Endothelial cell (in vitro differentiated cells): ENCODE measurements at regions not wholly inside any gene's neighbourhood (a gene's known extent, or its start where the extent isn't known, plus 50 kb on each side); places are given as distances from the start of the nearest gene placed in this dataset.

Experiments used
- DNase-seq: peaks from one replicate; pipeline ENCODE4 v3.0.0; 2021; ENCODE audit warnings: low spot score
- H3K27ac Mint-ChIP-seq: one replicate; pipeline ENCODE4 v1.8.0; 2021; ENCODE audit warnings: mixed read lengths, inconsistent platforms; ENCODE audit not compliant: unreplicated experiment
- H3K27me3 Mint-ChIP-seq: one replicate; pipeline ENCODE4 v1.8.0; 2021; ENCODE audit warnings: mild to moderate bottlenecking, moderate library complexity, mixed read lengths, inconsistent platforms; ENCODE audit not compliant: unreplicated experiment
- H3K36me3 Mint-ChIP-seq: one replicate; pipeline ENCODE4 v1.8.0; 2021; ENCODE audit warnings: mild to moderate bottlenecking, low read depth, mixed read lengths, inconsistent platforms; ENCODE audit not compliant: unreplicated experiment
- H3K4me1 Mint-ChIP-seq: one replicate; pipeline ENCODE4 v1.8.0; 2021; ENCODE audit warnings: mild to moderate bottlenecking, mixed read lengths, inconsistent platforms; ENCODE audit not compliant: unreplicated experiment
- H3K4me3 Mint-ChIP-seq: one replicate; pipeline ENCODE4 v1.8.0; 2021; ENCODE audit warnings: mild to moderate bottlenecking, mixed read lengths, inconsistent platforms; ENCODE audit not compliant: unreplicated experiment
- H3K9me3 Mint-ChIP-seq: one replicate; pipeline ENCODE4 v1.8.0; 2021; ENCODE audit warnings: mixed read lengths, inconsistent platforms; ENCODE audit not compliant: unreplicated experiment
- TF ChIP-seq, protein P1 (sequence below): fragments of 200-600 bp; sonication (generic); IDR thresholded peaks from one replicate; pipeline ENCODE4 v1.5.0; 2021; ENCODE audit warnings: antibody characterized with exemption; ENCODE audit not compliant: unreplicated experiment

GRCh38 chr10:128932071-128932820 lies 534.8 kb upstream of the MGMT start:
- H3K4me1 Mint-ChIP-seq = peaks cover 5% of the 10 kb centered on the region
- H3K27me3 Mint-ChIP-seq = peaks cover 6% of the 10 kb centered on the region
- TF ChIP-seq, protein P1, sequence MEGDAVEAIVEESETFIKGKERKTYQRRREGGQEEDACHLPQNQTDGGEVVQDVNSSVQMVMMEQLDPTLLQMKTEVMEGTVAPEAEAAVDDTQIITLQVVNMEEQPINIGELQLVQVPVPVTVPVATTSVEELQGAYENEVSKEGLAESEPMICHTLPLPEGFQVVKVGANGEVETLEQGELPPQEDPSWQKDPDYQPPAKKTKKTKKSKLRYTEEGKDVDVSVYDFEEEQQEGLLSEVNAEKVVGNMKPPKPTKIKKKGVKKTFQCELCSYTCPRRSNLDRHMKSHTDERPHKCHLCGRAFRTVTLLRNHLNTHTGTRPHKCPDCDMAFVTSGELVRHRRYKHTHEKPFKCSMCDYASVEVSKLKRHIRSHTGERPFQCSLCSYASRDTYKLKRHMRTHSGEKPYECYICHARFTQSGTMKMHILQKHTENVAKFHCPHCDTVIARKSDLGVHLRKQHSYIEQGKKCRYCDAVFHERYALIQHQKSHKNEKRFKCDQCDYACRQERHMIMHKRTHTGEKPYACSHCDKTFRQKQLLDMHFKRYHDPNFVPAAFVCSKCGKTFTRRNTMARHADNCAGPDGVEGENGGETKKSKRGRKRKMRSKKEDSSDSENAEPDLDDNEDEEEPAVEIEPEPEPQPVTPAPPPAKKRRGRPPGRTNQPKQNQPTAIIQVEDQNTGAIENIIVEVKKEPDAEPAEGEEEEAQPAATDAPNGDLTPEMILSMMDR = no peak
- H3K9me3 Mint-ChIP-seq = no peaks in the 10 kb centered on the region
- H3K27ac Mint-ChIP-seq = no peak overlapping the region
- no peaks in the 10 kb centered on the region for H3K36me3 Mint-ChIP-seq
- peak; percentile 10 for DNase-seq
- H3K4me3 Mint-ChIP-seq = no peak overlapping the region

- no peaks in the 10 kb centered on the region for H3K36me3 Mint-ChIP-seq
- no peak overlapping the region for H3K27ac Mint-ChIP-seq
- H3K4me3 Mint-ChIP-seq = no peak overlapping the region
- TF ChIP-seq, protein P1 = no peak
- peaks cover 5% of the 10 kb centered on the region for H3K4me1 Mint-ChIP-seq
- no peaks in the 10 kb centered on the region for H3K9me3 Mint-ChIP-seq
- peaks cover 6% of the 10 kb centered on the region for H3K27me3 Mint-ChIP-seq
- no peak for DNase-seq
Measured at GRCh38 chr10:128934492-128934891, 532.5 kb upstream of the MGMT start.

DNA sequence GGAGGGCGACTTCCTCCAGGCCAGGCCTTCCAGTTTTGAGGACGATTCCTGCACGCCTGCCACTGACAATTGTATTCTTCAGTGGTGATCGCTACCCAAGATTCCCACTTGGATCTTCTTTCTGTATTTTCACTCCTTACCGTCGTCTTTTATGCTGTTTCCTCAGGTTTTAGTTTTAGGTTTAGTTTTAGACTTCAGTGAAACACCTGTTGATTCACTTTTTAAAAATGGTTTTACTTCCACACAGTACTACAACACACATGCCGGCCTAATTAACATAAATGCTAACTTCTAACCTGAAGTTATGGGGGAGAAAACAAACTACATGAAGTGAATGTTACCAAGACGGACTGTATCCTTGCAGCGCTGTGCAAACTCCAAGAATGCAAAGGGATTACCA lies 530.6 kb upstream of the MGMT start:
- Mint-ChIP-seq H3K27ac (no peak overlapping the region), H3K36me3 (no peaks in the 10 kb centered on the region), H3K27me3 (peaks cover 6% of the 10 kb centered on the region), H3K4me1 (peaks cover 5% of the 10 kb centered on the region), H3K9me3 (no peaks in the 10 kb centered on the region), H3K4me3 (no peak overlapping the region)
- TF ChIP-seq, protein P1 = no peak
- no peak for DNase-seq

GRCh38 chr10:128938558-128938957 lies 528.5 kb upstream of the MGMT start:
- H3K27me3 Mint-ChIP-seq = peaks cover 4% of the 10 kb centered on the region
- H3K4me1 Mint-ChIP-seq = no peaks in the 10 kb centered on the region
- H3K36me3 Mint-ChIP-seq = no peaks in the 10 kb centered on the region
- no peak for DNase-seq
- H3K4me3 Mint-ChIP-seq = no peak overlapping the region
- TF ChIP-seq, protein P1 = no peak
- no peaks in the 10 kb centered on the region for H3K9me3 Mint-ChIP-seq
- no peak overlapping the region for H3K27ac Mint-ChIP-seq

DNA sequence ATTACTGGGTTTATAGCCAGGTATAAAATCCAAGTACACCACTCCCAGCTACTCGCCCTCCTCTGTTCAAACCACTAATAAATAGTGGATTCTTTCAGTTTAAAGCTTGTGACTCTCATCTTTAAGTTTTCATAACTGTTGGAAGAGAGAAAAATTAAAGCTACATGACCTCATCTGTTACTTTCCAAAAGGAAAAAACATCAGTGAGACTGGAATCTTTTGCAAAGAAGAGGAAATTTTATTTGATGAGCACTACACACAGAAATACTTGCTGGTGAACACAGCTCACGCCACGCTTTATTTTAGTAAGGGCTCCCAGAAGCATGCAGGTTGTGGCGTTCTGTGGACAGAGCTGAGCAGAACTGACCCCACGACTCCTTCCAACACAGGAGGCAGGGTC lies 527.0 kb upstream of the MGMT start:
- Mint-ChIP-seq H3K36me3 (no peaks in the 10 kb centered on the region), H3K9me3 (no peaks in the 10 kb centered on the region), H3K27me3 (peaks cover 4% of the 10 kb centered on the region), H3K4me3 (no peak overlapping the region), H3K4me1 (no peaks in the 10 kb centered on the region), H3K27ac (no peak overlapping the region)
- no peak for DNase-seq
- TF ChIP-seq, protein P1 = no peak
